Lower lobe of right lung (tissue), 2 donors: ENCODE measurements at regions not wholly inside any gene's neighbourhood (a gene's known extent, or its start where the extent isn't known, plus 50 kb on each side); places are given as distances from the start of the nearest gene placed in this dataset.

Experiments
- ATAC-seq, 2 donors: fragments of 200-7000 bp; cut with Tn5 transposase; one replicate each; pipeline ENCODE4 v1.9.1; 2020 to 2022; ENCODE audit warnings: mild to moderate bottlenecking in 2 of 2, moderate library complexity in 2 of 2
- DNase-seq: peaks from one replicate; pipeline ENCODE4 v3.0.0-alpha.2; 2020
- H3K27ac ChIP-seq: fragments of 200-600 bp; one replicate; pipeline ENCODE4 v1.8.0; 2022
- H3K27me3 ChIP-seq: fragments of 200-600 bp; one replicate; pipeline ENCODE4 v1.8.0; 2022; ENCODE audit warnings: low read depth
- H3K36me3 ChIP-seq: fragments of 200-600 bp; one replicate; pipeline ENCODE4 v1.8.0; 2022; ENCODE audit warnings: mild to moderate bottlenecking
- H3K4me1 ChIP-seq: fragments of 200-600 bp; one replicate; pipeline ENCODE4 v1.8.0; 2022
- H3K4me3 ChIP-seq: fragments of 200-600 bp; one replicate; pipeline ENCODE4 v1.8.0; 2022; ENCODE audit warnings: mild to moderate bottlenecking
- H3K9me3 ChIP-seq: fragments of 200-600 bp; one replicate; pipeline ENCODE4 v1.8.0; 2022
- intact Hi-C: fragments of 100-400 bp; cut with DNase I; formaldehyde crosslinking; loops from one replicate; pipeline ENCODE4 v1.11.0; 2022
- TF ChIP-seq, protein P1 (sequence below): fragments of 200-600 bp; IDR thresholded peaks from one replicate; pipeline ENCODE4 v1.8.0; 2022; ENCODE audit warnings: antibody characterized with exemption, mild to moderate bottlenecking
- donor health status: DM: no; HTN: yes; CAD: no; lungs with severe emphysema.

DNA sequence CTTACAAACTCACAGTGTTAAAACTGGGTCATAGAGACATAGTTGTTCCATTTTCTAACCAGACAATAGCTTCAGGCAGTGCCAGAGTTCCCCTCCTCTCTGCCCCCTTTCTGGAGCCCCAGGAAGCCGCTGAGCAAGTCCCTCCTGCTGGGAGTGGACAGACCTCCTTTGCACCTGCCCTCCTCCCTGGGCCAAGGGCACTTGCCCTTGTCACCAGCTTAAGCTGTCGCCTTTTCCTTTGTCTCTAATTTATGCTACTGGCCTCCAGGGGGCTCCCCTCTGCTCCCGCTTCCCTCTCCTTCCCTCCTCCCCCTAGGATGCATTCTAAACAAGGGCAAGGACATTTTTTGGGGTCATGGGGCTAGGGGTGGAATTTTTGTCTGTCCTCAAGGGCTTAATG lies 182.4 kb downstream of the MIS18A start:
- intact Hi-C loops = no loop called here
- no peak for DNase-seq
- Histone ChIP-seq H3K4me1 (no peaks in the 10 kb centered on the region), H3K9me3 (no peaks in the 10 kb centered on the region), H3K36me3 (no peaks in the 10 kb centered on the region), H3K4me3 (no peak overlapping the region), H3K27me3 (no peaks in the 10 kb centered on the region), H3K27ac (no peak overlapping the region)
- no peak for ATAC-seq
- TF ChIP-seq, protein P1, sequence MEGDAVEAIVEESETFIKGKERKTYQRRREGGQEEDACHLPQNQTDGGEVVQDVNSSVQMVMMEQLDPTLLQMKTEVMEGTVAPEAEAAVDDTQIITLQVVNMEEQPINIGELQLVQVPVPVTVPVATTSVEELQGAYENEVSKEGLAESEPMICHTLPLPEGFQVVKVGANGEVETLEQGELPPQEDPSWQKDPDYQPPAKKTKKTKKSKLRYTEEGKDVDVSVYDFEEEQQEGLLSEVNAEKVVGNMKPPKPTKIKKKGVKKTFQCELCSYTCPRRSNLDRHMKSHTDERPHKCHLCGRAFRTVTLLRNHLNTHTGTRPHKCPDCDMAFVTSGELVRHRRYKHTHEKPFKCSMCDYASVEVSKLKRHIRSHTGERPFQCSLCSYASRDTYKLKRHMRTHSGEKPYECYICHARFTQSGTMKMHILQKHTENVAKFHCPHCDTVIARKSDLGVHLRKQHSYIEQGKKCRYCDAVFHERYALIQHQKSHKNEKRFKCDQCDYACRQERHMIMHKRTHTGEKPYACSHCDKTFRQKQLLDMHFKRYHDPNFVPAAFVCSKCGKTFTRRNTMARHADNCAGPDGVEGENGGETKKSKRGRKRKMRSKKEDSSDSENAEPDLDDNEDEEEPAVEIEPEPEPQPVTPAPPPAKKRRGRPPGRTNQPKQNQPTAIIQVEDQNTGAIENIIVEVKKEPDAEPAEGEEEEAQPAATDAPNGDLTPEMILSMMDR = no peak

DNA sequence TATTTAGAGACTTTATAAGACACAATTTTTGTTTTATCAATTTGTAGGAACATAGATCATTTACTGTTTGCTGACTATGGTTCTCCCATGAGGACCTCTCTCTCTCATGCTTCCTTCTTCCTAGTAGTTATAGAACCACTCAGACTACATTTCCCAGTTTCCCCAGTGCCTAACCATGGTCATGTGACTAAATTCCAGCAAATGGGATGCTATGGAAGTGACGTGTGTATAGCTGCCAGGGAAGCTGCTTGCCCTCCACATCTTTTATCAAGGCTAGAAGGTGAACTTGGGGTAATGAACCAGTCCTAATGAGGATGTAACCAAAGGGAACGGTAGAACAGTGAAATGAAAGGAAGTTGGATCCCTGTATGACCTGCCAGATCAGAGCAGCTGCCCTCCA lies 184.0 kb downstream of the MIS18A start:
- intact Hi-C loops = no loop called here
- H3K36me3 ChIP-seq = no peaks in the 10 kb centered on the region
- no peaks in the 10 kb centered on the region for H3K9me3 ChIP-seq
- no peak overlapping the region for H3K4me3 ChIP-seq
- no peaks in the 10 kb centered on the region for H3K27me3 ChIP-seq
- H3K4me1 ChIP-seq = no peaks in the 10 kb centered on the region
- no peak for DNase-seq
- ATAC-seq = no peak
- TF ChIP-seq, protein P1 = no peak
- H3K27ac ChIP-seq = no peak overlapping the region

DNA sequence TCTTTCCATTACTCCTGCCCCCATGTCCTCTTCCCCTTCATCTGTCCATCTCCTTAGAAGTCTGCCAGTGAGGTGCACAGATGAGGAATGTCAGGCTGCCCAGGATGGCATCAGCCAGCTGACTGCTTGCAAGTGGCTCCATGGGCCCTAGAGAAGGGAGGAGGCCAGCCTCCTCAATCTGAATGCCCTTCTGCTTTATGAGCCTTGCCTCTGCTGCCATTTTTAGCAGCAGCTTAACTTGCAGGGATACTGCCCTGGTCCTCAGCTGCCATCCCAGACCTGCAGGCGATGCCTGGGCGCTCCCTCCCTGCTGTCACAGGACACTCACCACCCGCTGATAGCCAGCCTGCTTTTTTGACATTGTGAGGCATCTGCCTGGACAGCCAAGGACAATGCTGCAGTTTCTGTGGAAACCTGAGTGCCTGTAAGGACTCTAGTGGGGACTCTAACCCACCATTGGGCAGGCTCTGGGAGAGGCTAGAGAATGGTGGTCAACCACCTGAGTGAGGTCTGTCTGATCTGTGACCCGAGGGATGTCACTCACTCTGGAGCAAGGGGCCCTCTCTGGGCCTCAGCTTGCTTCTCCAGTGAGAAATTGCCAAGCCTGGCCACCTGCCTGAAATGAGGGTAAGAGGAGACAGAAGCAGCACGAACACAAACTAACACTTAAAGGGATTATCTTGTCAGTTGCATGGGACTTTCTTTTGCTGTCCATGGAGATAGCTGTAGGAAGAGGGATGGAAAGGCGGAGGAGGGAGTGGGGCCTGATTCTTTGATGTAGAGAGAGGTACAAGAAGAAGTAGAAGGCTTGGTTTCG lies 185.0 kb downstream of the MIS18A start:
- DNase-seq (no peak), ATAC-seq (no peak)
- intact Hi-C loops = no loop called here
- Histone ChIP-seq H3K36me3 (no peaks in the 10 kb centered on the region), H3K9me3 (no peaks in the 10 kb centered on the region), H3K4me1 (no peaks in the 10 kb centered on the region), H3K27me3 (no peaks in the 10 kb centered on the region), H3K4me3 (no peak overlapping the region), H3K27ac (no peak overlapping the region)
- TF ChIP-seq, protein P1 = no peak

DNA sequence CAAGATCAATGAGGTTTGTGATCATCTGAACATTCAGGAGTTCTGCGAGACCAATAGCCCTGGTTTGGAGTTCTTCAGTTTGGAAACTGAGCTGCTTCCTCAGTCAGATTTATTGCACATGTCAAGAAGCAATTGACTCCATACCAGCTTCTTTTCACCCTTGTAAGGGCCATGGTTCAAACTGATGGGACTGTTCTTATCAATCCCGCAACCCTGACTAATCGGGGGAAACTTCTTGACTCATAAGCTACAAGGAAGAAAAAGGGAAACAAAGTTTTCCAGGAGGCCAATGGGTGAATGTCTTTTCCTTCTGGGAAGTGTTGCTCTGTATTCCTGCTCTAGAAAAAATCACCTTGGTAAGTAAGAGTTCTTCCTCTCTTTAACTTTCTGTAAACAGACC lies 187.9 kb downstream of the MIS18A start:
- no peaks in the 10 kb centered on the region for H3K27me3 ChIP-seq
- H3K9me3 ChIP-seq = no peaks in the 10 kb centered on the region
- H3K27ac ChIP-seq = no peak overlapping the region
- H3K36me3 ChIP-seq = no peaks in the 10 kb centered on the region
- DNase-seq = no peak
- H3K4me3 ChIP-seq = no peak overlapping the region
- no peak for ATAC-seq
- no peaks in the 10 kb centered on the region for H3K4me1 ChIP-seq
- intact Hi-C loops = no loop called here
- TF ChIP-seq, protein P1 = no peak

DNA sequence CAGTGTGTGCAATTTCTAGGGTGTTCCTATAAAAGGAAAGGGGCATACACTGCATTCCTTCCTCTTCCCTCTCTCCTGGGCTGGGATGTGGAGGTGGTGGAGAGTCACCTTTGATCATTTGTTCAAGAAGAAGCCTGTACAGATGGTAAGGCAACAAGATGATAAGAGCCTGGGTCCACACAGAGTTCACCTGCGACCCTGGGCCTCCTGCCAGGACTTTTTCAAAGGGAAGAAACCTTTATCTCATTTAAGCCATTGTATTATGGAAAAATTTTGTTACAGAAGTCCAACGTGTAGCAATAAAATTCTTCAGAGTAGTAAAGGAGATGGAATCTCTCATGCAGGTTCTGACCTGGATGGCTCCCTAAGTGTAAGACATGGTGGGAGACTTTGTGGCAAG lies 189.1 kb downstream of the MIS18A start:
- Histone ChIP-seq H3K36me3 (no peaks in the 10 kb centered on the region), H3K4me3 (no peak overlapping the region), H3K4me1 (no peaks in the 10 kb centered on the region), H3K27ac (no peak overlapping the region), H3K9me3 (no peaks in the 10 kb centered on the region), H3K27me3 (no peaks in the 10 kb centered on the region)
- intact Hi-C loops = no loop called here
- ATAC-seq (no peak), DNase-seq (no peak)
- TF ChIP-seq, protein P1 = no peak
